HTR-8/SVneo (cell line): ENCODE measurements at regions not wholly inside any gene's neighbourhood (a gene's known extent, or its start where the extent isn't known, plus 50 kb on each side); places are given as distances from the start of the nearest gene placed in this dataset.

Experiments used
- DNase-seq: peaks from one replicate; pipeline ENCODE4 v3.0.0; 2011; ENCODE audit warnings: low spot score, mixed read lengths; ENCODE audit not compliant: insufficient read length
- FAIRE-seq: peaks from 2 replicates; lab custom pipeline; 2011; peaks lifted over from hg19 to GRCh38; lab: Jason Lieb, UNC

DNA sequence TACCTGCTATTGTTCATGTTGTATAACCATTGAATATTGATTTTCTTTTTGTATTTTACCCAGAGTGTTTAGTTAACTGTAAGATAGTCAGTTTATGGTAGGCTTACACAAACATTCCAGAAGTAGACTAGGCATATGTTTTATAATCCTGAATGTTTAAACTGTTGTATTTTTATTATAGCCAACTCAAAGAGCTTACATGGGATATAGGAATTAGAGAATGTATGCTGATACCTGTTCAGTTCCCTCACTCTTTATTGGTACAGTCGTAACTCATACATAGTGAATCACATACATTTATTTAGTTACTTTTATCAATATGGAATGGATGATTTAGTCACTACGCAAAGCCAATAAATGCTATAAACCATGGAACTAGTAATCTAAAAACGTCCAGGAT lies 657.9 kb downstream of the SLITRK5 start:
- FAIRE-seq (no peak), DNase-seq (no peak)

GRCh38 chr13:88339271-88339741 lies 668.1 kb downstream of the SLITRK5 start:
- no peak for FAIRE-seq

GRCh38 chr13:88345171-88345847 lies 674.1 kb downstream of the SLITRK5 start:
- DNase-seq (no peak), FAIRE-seq (no peak)

More at GRCh38 chr13:88339271-88339741, 668.1 kb downstream of the SLITRK5 start:
- DNase-seq, result no peak

GRCh38 chr13:88360761-88361160 lies 689.6 kb downstream of the SLITRK5 start:
- FAIRE-seq, result no peak
- no peak for DNase-seq

DNA sequence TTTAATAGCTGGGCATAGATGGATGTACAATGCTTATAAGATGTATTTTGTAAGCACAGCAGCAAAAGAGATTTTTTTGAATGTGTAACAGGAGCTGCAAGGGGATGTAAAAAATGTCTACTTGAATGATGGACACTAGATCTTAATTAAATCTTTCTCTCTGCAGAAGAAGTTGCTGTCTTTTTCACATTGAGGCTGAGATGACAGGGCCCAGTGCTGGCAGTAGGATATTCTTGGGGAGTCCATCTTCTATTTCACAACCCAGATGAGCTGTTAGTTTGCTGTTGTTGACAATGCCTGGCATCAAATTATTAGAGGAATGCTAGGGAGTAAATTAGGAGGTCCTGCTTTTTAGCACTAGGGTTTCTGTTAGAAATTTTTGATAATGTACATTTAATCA lies 698.7 kb downstream of the SLITRK5 start:
- no peak for FAIRE-seq
- DNase-seq, result no peak

- FAIRE-seq (no peak), DNase-seq (no peak)
Observed at GRCh38 chr13:88376760-88377388, 705.7 kb downstream of the SLITRK5 start.

GRCh38 chr13:88377852-88378251 lies 706.7 kb downstream of the SLITRK5 start:
- DNase-seq (no peak), FAIRE-seq (no peak)

GRCh38 chr13:88384542-88384941 lies 713.4 kb downstream of the SLITRK5 start:
- DNase-seq (no peak), FAIRE-seq (no peak)

GRCh38 chr13:88395804-88396203 lies 724.6 kb downstream of the SLITRK5 start:
- no peak for FAIRE-seq

GRCh38 chr13:88411696-88412095 lies 740.5 kb downstream of the SLITRK5 start:
- DNase-seq (no peak), FAIRE-seq (no peak)

More at GRCh38 chr13:88395804-88396203, 724.6 kb downstream of the SLITRK5 start:
- no peak for DNase-seq

GRCh38 chr13:88417801-88418200 lies 746.6 kb downstream of the SLITRK5 start:
- DNase-seq, result no peak
- FAIRE-seq, result no peak

DNA sequence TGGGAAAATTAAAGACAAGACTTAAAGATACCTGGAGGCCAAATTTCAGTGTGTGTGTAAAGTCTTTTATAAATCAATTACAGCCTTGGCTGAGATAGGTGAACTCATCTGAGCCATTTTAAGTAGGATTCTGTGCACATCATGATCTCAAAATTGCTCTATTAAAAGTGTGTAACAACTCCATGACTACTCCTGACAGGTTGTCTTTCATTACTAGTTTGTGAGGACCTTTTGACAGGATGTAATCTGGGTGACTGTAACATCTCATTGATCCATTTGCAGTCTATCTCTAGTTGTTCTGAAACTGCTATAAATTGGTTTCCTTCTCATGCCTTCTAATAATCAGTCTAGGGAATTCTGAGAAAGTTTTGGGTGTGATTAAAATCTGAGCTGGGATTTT lies 753.3 kb downstream of the SLITRK5 start:
- FAIRE-seq (no peak), DNase-seq (no peak)

DNA sequence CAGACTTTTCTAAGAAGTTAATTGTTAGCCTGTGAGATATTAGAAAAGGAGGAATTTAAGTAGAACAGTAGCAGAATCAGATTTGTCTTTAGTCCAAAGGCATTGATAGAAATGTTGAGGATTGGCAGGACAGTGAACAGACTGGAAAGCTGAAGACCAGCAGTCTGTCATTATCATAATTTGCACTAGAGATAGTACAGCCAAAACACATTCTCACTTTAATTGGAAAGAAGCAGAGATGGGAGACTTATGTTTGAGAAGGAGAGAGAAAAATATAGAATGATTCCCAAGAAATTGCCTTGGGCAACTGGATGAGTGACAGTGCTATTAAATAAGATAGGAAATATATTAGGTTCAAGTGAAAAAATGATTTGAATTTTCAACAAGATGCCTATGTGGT lies 755.5 kb downstream of the SLITRK5 start:
- no peak for DNase-seq
- no peak for FAIRE-seq

- DNase-seq, result no peak
- FAIRE-seq, result no peak
Observed at GRCh38 chr13:88429862-88430261, 758.7 kb downstream of the SLITRK5 start.

- FAIRE-seq, result no peak
- no peak for DNase-seq
Observed at GRCh38 chr13:88434953-88435352, 763.8 kb downstream of the SLITRK5 start.

GRCh38 chr13:88436974-88437373 lies 765.8 kb downstream of the SLITRK5 start:
- FAIRE-seq (no peak), DNase-seq (no peak)

DNA sequence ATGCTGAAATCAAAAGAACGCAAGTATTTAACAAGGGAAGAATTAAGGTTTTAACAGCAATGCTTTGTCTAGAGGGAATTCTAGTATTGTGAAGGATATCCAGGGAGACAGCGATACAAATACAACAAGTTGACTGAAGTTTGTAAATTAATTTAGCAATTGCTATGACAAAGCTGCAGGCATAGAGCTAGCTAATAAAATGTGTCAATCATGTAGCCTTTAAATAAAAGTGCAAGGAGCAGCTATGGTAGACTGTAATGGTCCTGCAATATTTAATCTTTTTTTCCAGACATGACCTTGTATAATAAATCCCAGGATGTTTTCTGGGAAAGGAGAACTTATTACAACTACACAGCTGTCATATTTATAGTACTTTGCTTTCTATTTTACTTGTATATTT lies 779.3 kb downstream of the SLITRK5 start:
- no peak for DNase-seq
- FAIRE-seq, result no peak

DNA sequence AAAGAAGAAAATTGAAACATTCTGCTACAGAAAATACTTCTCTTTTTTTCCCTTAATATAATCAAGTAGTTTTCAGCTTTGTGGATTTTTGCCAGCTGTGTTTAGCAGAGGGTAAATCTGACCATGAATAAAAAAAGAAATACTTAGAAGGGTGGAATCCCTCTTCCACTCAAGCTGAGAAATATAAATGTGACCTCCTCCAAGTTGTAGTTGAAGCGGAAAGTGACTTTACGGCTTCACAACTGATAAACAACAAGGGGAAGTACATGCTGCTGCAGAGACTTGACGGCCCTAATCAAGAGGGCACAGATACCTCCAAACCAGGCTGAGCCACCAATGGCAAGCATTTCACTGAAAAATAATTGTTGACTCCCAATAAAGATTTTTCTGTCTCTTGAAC lies 785.0 kb downstream of the SLITRK5 start:
- FAIRE-seq (no peak), DNase-seq (no peak)

DNA sequence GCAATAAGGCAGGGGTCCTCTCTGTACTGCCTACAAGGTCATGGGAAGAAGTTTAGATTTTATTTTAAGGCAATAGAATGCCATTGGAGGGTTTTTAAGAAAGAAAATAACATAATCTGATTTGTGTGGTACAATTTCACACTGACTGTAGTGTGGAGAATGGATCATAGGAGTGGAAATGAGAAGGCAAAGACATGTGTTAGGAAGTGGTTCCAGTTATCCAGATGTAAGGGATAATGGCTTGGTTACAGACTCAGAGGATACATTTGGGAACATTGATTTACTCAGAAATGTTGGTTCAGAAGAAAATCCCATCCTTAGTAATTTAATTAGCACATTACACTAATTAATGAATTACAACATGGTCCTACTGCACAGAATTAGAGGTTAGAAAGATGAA lies 788.2 kb downstream of the SLITRK5 start:
- FAIRE-seq (no peak), DNase-seq (no peak)

- no peak for FAIRE-seq
Observed at GRCh38 chr13:88461272-88462009, 790.3 kb downstream of the SLITRK5 start.

GRCh38 chr13:88464851-88465250 lies 793.7 kb downstream of the SLITRK5 start:
- FAIRE-seq (no peak), DNase-seq (no peak)

More at GRCh38 chr13:88461272-88462009, 790.3 kb downstream of the SLITRK5 start:
- no peak for DNase-seq
